GM18499 (cell line): ENCODE measurements at regions not wholly inside any gene's neighbourhood (a gene's known extent, or its start where the extent isn't known, plus 50 kb on each side); places are given as distances from the start of the nearest gene placed in this dataset.

Experiments
- ATAC-seq: cut with Tn5 transposase; IDR thresholded peaks from one replicate; pipeline ENCODE4 v1.9.1; 2021; ENCODE audit warnings: moderate number of reproducible peaks; ENCODE audit not compliant: insufficient read depth, unreplicated experiment

DNA sequence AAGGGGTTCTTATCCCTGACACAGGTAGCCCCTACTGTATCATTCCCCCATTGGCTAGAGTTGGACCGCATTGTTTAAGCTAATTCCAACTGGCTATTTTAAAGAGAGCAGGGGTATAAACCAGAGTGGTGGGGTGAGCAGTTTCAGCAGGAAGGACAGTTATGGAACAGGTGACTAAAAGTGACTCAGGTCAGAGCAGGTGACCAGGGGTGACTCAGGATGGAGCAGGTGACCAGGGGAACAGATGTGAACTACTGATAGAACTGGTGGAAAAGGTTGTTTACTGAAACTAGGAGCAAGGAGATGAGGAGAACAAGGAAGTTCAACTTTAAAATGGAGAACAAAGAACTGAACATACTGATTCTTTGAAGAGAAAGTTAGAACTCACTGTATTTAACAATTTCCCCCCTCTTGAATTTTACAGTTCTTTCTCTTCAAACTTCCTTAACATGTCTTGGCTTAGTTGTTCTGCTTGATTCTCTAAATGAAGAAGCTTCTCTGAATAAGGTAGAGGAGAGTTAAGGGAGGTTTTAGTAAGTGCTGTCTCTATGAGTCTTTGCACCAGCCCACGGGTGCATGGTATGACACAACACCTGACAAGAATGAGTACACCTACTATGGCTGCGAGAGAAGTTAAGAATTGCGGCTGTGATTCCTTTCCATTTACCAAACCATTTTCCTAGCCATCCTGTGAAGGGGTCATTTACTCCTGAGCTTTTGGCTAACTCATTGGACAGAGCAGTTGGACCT, 83.4 kb upstream of the WNT7A start:
- no peak for ATAC-seq

DNA sequence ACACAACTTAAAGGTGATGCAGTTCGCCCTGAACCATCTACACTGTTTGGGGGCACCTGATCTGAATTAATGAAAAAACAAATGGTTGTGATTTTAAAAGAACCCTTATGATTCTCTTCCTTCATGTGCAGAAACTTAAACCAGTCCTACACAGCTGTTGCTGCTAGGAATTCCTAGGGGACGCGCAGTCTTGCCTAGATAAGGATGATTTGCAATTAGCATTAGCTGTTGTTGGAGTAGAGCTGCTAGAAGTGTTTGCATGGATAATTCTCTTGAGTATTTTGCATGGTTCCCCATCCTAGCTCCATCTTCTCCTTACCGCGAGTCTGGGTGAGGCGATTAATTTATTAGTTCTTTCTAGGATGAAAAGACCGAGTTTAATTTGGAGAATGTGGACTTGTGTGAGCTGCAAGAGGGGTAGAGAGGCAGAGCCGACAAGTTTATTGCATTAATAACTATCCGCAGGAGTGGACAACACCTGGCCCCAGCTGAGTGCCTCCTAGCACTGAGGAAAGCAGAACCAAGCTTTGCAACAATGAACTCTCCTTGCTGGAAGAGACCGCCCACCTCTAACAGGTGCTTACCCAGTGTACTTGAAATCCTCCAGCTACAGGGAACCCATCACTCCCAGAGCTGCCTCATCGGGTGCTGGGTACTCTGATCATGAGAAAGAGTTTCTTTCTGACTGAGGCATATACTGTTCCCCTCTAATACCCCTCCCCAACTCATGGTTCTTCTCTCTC, 75.0 kb upstream of the WNT7A start:
- no peak for ATAC-seq

DNA sequence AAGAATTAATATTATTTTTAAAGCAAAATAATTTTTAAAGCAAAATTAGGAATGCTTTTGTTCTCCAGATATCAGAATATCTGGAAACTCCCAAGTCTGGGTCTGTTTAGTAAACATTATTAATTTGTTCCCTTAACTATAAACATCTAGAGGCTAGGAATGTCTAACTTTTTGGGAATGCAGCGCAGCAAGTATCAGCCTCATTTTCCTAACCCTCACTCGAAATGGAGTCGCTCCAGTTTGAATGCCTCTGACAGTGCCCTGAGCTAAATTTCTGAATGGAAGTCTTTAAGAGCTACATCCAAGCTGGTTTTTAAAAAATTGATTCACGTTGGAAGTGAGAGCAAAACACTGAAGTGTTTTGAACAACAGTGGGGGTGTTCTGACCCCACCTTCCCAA, 74.4 kb upstream of the WNT7A start:
- ATAC-seq: no peak

DNA sequence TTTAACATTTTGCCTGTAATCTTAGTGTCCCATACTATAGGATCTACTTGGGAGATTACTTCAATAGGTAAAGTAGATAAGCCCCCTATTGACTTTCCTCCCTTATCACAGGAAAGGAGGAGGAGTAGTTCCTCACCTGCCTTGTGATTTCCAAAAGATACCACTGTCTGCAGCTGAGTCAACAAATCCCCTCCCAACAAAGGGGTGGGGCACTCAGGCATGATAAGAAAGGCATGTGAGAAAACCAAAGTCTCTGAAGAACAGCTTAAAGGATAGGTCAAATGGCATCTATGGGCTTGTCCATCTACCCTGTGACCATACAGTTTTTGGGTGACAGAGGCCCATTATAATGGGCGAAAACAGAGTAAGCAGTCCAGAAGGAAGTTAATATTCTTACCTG, 71.3 kb upstream of the WNT7A start:
- no peak for ATAC-seq

DNA sequence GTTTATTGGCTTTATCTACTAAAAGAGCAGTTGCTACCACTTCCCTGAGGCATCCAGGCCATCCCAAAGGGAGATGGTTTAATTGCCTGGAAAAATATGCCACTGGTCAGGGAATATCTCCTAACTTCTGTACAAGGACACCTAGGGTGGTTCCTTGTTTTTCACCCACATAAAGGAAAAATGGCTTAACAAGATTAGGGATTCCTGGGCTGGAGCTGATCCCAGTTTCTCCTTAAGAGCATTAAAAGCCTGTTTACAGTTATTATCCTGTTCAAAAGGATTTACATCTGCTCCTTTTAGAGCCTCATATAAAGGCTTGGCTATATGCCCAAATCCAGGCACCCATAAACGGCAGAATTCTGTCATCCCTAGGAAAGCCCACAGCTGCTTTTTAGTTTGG, 70.2 kb upstream of the WNT7A start:
- no peak for ATAC-seq

DNA sequence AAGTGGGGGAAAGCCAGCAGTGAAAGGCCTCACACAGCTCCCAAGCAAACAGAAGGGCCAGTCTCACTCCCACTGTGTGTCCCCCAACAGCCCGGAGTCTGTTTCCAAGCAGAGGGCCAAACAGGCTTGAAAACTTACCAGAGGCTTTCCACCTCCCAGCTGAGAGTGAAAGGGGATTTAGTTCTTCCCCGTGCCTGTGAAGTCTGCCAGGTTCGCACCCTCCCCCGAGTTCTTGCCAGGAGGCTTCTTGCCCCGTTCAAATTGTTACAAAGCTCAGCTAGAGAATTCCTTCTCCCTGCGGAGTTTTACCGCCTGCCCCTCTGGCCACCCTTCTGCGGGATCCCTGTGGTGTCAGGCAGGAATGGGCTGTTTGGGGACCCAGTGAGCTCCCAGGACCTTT, 68.0 kb upstream of the WNT7A start:
- ATAC-seq: no peak

DNA sequence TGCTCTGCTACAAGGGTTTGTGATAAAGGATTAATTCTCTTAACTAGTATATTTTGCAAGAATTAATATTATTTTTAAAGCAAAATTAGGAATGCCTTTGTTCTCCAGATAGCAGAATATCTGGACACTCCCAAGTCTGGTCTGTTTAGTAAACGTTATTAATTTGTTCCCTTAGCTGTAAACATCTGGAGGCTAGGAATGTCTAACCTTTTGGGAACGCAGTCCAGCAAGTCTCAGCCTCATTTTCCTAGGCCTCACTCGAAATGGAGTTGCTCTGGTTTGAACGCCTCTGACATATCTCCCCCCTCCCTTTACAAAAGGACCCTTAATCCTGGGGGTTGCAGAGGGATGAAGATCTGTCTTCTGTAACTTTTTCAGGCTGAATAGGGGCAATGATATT, 59.3 kb upstream of the WNT7A start:
- no peak for ATAC-seq

DNA sequence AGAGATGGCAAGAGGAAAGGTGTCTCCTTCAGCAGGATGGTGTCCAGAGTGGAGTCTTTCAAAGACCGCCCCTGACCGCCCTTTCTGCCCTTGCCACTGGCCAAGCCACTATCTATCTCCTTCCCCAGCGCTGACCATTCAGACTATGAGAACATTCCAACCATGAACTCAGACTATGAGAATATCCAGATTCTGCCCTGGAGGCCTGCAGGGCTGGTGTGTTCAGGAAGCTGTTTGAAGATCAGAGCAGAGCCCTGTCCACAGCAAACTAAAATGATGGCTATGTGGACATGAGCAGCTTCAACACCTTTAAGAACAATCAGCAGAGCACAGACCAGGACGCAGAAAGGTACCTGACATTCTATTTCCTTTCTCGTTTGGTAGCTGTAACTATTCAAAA, 57.3 kb upstream of the WNT7A start:
- no peak for ATAC-seq

DNA sequence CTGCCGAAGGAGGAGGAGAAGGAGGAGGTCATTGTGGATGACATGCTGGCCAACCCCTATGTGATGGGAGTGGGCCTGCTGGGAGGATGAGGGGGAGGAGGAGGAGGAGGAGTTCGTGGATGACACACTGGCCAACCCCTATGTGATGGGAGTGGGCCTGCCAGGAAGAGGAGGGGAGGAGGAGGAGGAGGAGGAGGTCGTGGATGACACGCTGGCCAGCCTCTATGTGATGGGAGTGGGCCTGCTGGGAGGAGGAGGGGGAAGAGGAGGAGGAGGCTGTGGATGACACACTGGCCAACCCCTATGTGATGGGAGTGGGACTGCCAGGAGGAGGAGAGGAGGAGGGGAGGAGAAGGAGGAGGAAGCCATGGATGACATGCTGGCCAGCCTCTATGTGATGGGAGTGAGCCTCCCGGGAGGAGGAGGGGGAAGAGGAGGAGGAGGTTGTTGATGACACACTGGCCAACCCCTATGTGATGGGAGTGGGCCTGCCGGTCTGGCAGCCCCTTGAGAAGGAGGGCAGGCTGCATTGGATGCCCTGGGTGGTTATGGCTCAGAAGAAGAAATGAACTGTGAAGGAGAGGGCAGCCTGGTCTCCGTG, 55.7 kb upstream of the WNT7A start:
- no peak for ATAC-seq

DNA sequence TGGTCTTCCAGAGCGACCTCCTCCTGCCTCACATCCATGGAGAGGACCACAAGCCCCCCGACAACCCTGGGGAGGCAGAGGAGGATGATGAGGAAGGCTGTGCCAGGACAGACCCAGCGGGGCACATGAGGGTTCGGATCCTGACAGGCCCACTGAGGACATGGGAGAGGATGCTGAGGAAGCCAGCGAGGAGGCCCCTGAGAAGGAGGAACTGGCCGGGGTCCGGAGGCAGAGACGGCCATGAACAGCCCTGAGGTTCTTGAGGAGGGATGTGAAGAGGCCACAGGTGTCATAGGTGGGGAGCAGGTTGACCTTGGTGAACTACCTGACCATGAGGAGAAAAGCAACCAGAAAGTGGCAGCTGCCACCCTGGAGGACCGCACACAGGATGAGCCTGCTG, 54.9 kb upstream of the WNT7A start:
- ATAC-seq: no peak

DNA sequence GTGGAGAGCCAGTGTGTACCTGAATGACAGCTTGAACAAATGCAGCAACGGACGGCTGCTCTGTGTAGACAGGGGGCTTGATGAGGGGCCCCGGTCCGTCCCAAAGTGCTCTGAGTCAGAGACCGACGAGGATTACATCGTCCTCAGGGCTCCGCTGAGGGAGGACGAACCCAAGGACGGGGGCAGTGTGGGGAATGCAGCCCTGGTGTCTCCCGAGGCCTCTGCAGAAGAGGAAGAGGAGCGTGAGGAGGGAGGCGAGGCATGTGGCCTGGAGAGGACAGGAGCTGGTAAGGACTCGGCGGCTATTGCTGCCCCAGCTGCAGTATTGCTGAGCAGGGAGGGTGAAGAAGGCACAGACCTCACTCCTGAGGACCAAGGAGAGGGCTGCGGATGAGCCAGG, 54.4 kb upstream of the WNT7A start:
- ATAC-seq: no peak

DNA sequence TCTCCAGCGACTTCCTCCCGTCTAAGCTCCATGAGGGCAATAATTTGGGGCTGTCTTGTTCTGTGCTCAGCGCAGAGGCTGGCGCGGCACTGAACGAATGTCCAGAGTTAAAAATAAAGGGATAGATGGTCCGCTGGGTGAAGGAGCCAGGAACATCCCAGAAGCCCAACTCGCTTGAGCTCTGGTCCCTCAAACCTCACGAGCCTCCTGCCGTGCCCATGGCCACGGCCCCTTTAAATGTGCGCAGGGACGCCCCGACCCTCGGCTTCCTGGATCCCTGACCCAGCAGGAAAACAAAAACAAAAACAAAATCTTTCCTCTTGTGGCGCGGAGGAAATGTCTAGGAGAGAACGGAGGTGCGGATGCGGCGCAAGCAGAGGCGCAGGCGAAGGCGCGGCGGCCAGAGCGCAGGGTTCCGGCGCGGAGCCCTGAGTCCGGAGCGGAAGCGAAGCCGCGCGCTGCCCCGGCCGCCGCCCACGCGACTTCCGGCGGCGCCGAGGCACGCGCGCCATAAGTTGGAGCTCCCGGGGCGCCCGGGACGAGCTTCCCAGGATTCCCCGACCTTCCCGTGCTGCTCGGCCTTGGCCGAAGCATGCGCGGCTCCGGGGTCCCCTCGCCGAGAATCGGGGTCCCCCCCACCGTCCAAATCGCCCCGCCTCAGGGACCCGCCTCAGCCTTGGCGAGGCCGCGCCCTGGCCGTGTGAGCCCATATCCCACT, 52.9 kb upstream of the WNT7A start:
- ATAC-seq: no peak

DNA sequence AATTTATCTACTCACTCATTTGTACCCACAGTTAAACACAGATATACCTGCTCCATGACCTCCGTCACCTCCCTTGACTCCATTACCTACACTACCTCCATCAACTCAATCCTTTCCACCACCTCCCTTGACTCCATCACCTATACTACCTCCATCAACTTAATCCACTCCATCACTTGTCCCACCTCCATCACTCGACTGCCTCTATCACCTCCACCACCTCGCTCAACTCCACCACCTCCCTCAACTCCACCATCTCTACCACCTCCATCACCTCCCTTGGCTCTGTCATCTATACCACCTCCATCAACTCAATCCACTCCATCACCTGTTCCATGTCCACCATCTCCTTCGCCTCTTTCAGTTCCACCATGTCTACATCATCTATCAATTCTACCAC, 51.3 kb upstream of the WNT7A start:
- no peak for ATAC-seq
